H1 (cell line): ENCODE measurements at regions not wholly inside any gene's neighbourhood (a gene's known extent, or its start where the extent isn't known, plus 50 kb on each side); places are given as distances from the start of the nearest gene placed in this dataset.

Source experiments
- ASH2L ChIP-seq: fragments of 200-600, 300-600 bp; sonication (generic); IDR thresholded peaks from one replicate; pipeline ENCODE4 v1.7.1; 2017; ENCODE audit warnings: low read length
- E2F6 ChIP-seq: IDR thresholded peaks from 2 replicates; pipeline ENCODE4 v1.6.1; 2012; ENCODE audit warnings: inconsistent platforms

DNA sequence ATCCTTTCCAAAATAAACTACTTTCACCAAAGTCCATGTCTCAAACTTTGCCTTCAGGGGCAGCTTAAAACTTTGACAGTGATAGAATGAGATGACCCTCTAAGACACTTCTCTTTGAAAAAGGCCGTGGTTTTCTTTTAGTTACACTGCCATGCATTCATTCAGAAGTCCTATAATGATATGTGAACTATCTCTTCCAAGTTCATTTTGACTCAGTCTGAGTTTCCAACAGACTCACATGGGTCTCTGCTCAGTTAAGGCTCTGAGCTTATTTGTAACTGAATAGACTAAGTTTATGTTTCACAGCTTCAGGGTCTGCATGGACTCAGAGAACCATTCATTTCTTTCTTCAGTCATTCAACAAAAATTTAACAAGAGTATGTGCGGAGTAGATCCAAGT, 208.9 kb upstream of the PRSS1 start (continued):
- no peak for TF ChIP-seq E2F6
- no peak for TF ChIP-seq ASH2L
